Cardiac muscle cell (in vitro differentiated cells and primary cell): ENCODE measurements at regions not wholly inside any gene's neighbourhood (a gene's known extent, or its start where the extent isn't known, plus 50 kb on each side); places are given as distances from the start of the nearest gene placed in this dataset.

Source experiments
- DNase-seq, 2 donors: peaks; one replicate each; pipeline versions ENCODE4 v3.0.0 to v3.0.0-alpha.2; 2010 to 2017; ENCODE audit warnings: low read depth in 1 of 2, low spot score in 1 of 2
- H3K27ac ChIP-seq: fragments of 200-600 bp; sonication (generic); 2 replicates; pipeline ENCODE4 v1.5.1; 2016
- H3K27me3 ChIP-seq: fragments of 200-600 bp; sonication (generic); 2 replicates; pipeline ENCODE4 v1.6.0; 2016; ENCODE audit warnings: control low read depth
- H3K36me3 ChIP-seq: fragments of 200-600 bp; sonication (generic); 2 replicates; pipeline ENCODE4 v1.5.1; 2016; ENCODE audit warnings: control low read depth
- H3K4me1 ChIP-seq: fragments of 200-600 bp; sonication (generic); 2 replicates; pipeline ENCODE4 v1.8.1; 2017; ENCODE audit warnings: low read depth, mild to moderate bottlenecking, mixed run types
- H3K4me3 ChIP-seq: fragments of 200-600 bp; sonication (generic); 2 replicates; pipeline ENCODE4 v1.5.1; 2016; ENCODE audit warnings: mild to moderate bottlenecking
- H3K9me3 ChIP-seq: fragments of 200-600 bp; sonication (generic); 2 replicates; pipeline ENCODE4 v1.5.1; 2017; ENCODE audit warnings: low read depth, mild to moderate bottlenecking, control low read depth
- CTCF ChIP-seq: IDR thresholded peaks from 2 replicates; pipeline ENCODE4 v1.5.1; 2012; ENCODE audit warnings: low read depth, mild to moderate bottlenecking, low read length

DNA sequence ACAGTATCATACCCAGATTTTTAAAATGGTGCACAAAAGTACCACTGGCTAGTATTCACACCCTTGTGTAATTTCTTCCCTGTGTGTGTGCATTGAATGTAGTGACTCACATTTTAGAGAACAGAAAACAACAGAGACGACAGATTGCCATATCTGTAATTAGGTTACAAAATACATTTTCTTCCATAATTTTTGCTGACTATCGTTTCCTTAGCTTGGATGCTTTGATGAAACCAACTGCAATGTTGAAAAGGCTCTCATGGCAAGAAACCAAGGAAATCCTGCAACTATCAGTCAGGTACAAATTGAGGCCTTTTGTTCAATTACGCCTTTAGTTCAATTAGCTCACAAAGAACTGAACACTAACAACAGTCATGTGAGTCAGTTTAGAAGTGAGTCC lies 484.4 kb downstream of the ZNF804A start:
- no peaks in the 10 kb centered on the region for H3K36me3 ChIP-seq
- no peaks in the 10 kb centered on the region for H3K9me3 ChIP-seq
- no peaks in the 10 kb centered on the region for H3K27me3 ChIP-seq
- H3K4me1 ChIP-seq: no peaks in the 10 kb centered on the region
- DNase-seq: no peak
- no peak for TF ChIP-seq CTCF
- H3K27ac ChIP-seq: no peak overlapping the region
- no peak overlapping the region for H3K4me3 ChIP-seq

DNA sequence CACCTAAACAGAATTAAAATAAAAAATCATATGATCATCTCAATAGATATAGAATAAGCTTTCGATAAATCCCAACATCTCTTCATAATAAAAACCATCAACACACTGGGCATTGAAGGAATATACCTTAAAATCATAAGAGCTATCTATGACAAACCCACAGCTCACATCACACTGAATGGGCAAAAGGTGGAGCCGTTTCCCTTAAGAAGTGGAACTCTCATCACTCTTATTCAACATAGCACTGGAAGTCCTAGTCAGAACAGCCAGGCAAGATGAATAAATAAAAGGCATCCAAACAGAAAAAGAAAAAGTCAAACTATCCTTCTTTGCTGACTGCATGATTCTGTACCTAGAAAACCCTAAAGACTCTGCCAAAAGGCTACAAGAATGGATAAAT lies 510.3 kb downstream of the ZNF804A start:
- no peak overlapping the region for H3K4me3 ChIP-seq
- no peaks in the 10 kb centered on the region for H3K36me3 ChIP-seq
- no peaks in the 10 kb centered on the region for H3K9me3 ChIP-seq
- no peaks in the 10 kb centered on the region for H3K27me3 ChIP-seq
- no peak for TF ChIP-seq CTCF
- DNase-seq: no peak
- H3K27ac ChIP-seq: no peak overlapping the region
- no peaks in the 10 kb centered on the region for H3K4me1 ChIP-seq

DNA sequence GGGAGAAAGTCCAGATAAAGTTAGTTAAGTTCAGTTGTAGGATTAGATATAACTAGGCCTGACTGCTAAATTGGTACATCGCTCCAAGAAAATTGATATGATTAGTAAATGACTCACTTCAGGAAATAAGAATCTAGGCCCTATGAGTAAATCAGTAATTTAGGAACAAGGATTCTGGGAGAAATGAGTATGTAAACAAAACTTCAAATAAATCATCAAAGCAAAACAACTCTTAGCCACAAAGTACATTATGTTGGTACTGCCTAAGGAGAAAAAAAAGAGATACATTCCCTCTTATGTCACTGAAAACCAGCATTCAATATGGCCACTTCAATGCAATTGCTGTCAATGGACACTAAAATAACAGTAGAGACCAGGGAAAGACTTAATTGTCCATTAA lies 529.1 kb downstream of the ZNF804A start:
- Histone ChIP-seq H3K27ac (no peak overlapping the region), H3K36me3 (no peaks in the 10 kb centered on the region), H3K9me3 (no peaks in the 10 kb centered on the region), H3K4me3 (no peak overlapping the region), H3K4me1 (no peaks in the 10 kb centered on the region), H3K27me3 (no peaks in the 10 kb centered on the region)
- no peak for DNase-seq
- no peak for TF ChIP-seq CTCF

GRCh38 chr2:185128346-185128745 lies 530.0 kb downstream of the ZNF804A start:
- no peak overlapping the region for H3K27ac ChIP-seq
- DNase-seq: no peak
- H3K4me3 ChIP-seq: no peak overlapping the region
- no peaks in the 10 kb centered on the region for H3K27me3 ChIP-seq
- no peak for TF ChIP-seq CTCF
- H3K4me1 ChIP-seq: no peaks in the 10 kb centered on the region
- no peaks in the 10 kb centered on the region for H3K9me3 ChIP-seq
- H3K36me3 ChIP-seq: no peaks in the 10 kb centered on the region

GRCh38 chr2:185128996-185129395 lies 530.7 kb downstream of the ZNF804A start:
- H3K27me3 ChIP-seq: no peaks in the 10 kb centered on the region
- DNase-seq: no peak
- no peaks in the 10 kb centered on the region for H3K9me3 ChIP-seq
- H3K4me1 ChIP-seq: no peaks in the 10 kb centered on the region
- H3K27ac ChIP-seq: no peak overlapping the region
- no peak overlapping the region for H3K4me3 ChIP-seq
- no peak for TF ChIP-seq CTCF
- no peaks in the 10 kb centered on the region for H3K36me3 ChIP-seq

DNA sequence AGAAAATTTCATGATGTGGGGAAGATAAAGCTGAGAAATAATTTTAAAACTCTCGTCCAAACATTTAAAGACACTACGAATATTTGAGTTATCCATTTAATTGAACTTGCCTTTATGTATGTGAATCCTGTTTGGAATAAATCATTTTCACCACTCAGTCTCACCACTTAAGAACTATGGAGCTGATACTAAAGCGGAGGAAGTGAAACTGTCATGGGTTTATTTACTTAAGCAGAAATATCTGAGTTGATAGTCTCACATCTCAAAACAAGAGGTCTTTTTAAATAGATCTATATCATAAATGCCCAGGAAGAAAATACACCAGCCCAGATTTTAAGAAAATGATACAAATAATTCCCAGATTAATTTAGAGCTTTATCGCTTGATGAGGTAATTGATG lies 532.4 kb downstream of the ZNF804A start:
- Histone ChIP-seq H3K36me3 (no peaks in the 10 kb centered on the region), H3K9me3 (no peaks in the 10 kb centered on the region), H3K27ac (no peak overlapping the region), H3K4me1 (no peaks in the 10 kb centered on the region), H3K4me3 (no peak overlapping the region), H3K27me3 (no peaks in the 10 kb centered on the region)
- TF ChIP-seq CTCF: no peak
- DNase-seq: no peak
